ENCODE measurements at regions not wholly inside any gene's neighbourhood (a gene's known extent, or its start where the extent isn't known, plus 50 kb on each side); places are given as distances from the start of the nearest gene placed in this dataset.

GRCh38 chr5:158421319-158421718 lies 562.4 kb upstream of the CLINT1 start:
- no peak for DNase-seq (ENCODE audit: low spot score, unreplicated experiment)
- H3K4me1 Mint-ChIP-seq (ENCODE audit: low read depth): no peaks in the 10 kb centered on the region
- no peak overlapping the region for H3K4me3 Mint-ChIP-seq (ENCODE audit: low read depth)
- H3K36me3 Mint-ChIP-seq (ENCODE audit: insufficient read depth): no peaks in the 10 kb centered on the region
- TF ChIP-seq CTCF (IDR thresholded peaks at IDR 0.05; ENCODE audit: unreplicated experiment): no peak
- H3K9me3 Mint-ChIP-seq (ENCODE audit: low read depth): peaks cover 9% of the 10 kb centered on the region
- no peaks in the 10 kb centered on the region for H3K27me3 Mint-ChIP-seq
- no peak overlapping the region for H3K27ac Mint-ChIP-seq

GRCh38 chr5:158419186-158419585 lies 560.2 kb upstream of the CLINT1 start:
- no peak for TF ChIP-seq CTCF (IDR thresholded peaks at IDR 0.05; ENCODE audit: unreplicated experiment)
- DNase-seq (ENCODE audit: low spot score, unreplicated experiment): no peak
- Mint-ChIP-seq H3K36me3 (ENCODE audit: insufficient read depth) (no peaks in the 10 kb centered on the region), H3K4me1 (ENCODE audit: low read depth) (peaks cover 7% of the 10 kb centered on the region), H3K27ac (no peak overlapping the region), H3K27me3 (no peaks in the 10 kb centered on the region), H3K9me3 (ENCODE audit: low read depth) (peaks cover 9% of the 10 kb centered on the region), H3K4me3 (ENCODE audit: low read depth) (no peak overlapping the region)

- TF ChIP-seq CTCF (IDR thresholded peaks at IDR 0.05; ENCODE audit: unreplicated experiment): no peak
- H3K27ac Mint-ChIP-seq: no peak overlapping the region
- H3K9me3 Mint-ChIP-seq (ENCODE audit: low read depth): peaks cover 6% of the 10 kb centered on the region
- DNase-seq (ENCODE audit: low spot score, unreplicated experiment): no peak
- H3K27me3 Mint-ChIP-seq: no peaks in the 10 kb centered on the region
- H3K4me3 Mint-ChIP-seq (ENCODE audit: low read depth): no peak overlapping the region
- no peaks in the 10 kb centered on the region for H3K36me3 Mint-ChIP-seq (ENCODE audit: insufficient read depth)
- peaks cover 9% of the 10 kb centered on the region for H3K4me1 Mint-ChIP-seq (ENCODE audit: low read depth)
Measured at GRCh38 chr5:158414780-158415179, 555.8 kb upstream of the CLINT1 start.

GRCh38 chr5:158414333-158414762 lies 555.4 kb upstream of the CLINT1 start:
- H3K4me1 Mint-ChIP-seq (ENCODE audit: low read depth): peaks cover 9% of the 10 kb centered on the region
- no peak for TF ChIP-seq CTCF (IDR thresholded peaks at IDR 0.05; ENCODE audit: unreplicated experiment)
- DNase-seq (ENCODE audit: low spot score, unreplicated experiment): no peak
- H3K36me3 Mint-ChIP-seq (ENCODE audit: insufficient read depth): no peaks in the 10 kb centered on the region
- no peaks in the 10 kb centered on the region for H3K27me3 Mint-ChIP-seq
- H3K4me3 Mint-ChIP-seq (ENCODE audit: low read depth): no peak overlapping the region
- H3K27ac Mint-ChIP-seq: no peak overlapping the region
- peaks cover 1% of the 10 kb centered on the region for H3K9me3 Mint-ChIP-seq (ENCODE audit: low read depth)

- no peaks in the 10 kb centered on the region for H3K9me3 Mint-ChIP-seq (ENCODE audit: low read depth)
- H3K27me3 Mint-ChIP-seq: no peaks in the 10 kb centered on the region
- no peak overlapping the region for H3K4me3 Mint-ChIP-seq (ENCODE audit: low read depth)
- peaks cover 9% of the 10 kb centered on the region for H3K4me1 Mint-ChIP-seq (ENCODE audit: low read depth)
- no peaks in the 10 kb centered on the region for H3K36me3 Mint-ChIP-seq (ENCODE audit: insufficient read depth)
- no peak for TF ChIP-seq CTCF (IDR thresholded peaks at IDR 0.05; ENCODE audit: unreplicated experiment)
- no peak for DNase-seq (ENCODE audit: low spot score, unreplicated experiment)
- no peak overlapping the region for H3K27ac Mint-ChIP-seq
Measured at GRCh38 chr5:158413122-158413680, 554.3 kb upstream of the CLINT1 start.
